ENCODE measurements at regions not wholly inside any gene's neighbourhood (a gene's known extent, or its start where the extent isn't known, plus 50 kb on each side); places are given as distances from the start of the nearest gene placed in this dataset.

DNA sequence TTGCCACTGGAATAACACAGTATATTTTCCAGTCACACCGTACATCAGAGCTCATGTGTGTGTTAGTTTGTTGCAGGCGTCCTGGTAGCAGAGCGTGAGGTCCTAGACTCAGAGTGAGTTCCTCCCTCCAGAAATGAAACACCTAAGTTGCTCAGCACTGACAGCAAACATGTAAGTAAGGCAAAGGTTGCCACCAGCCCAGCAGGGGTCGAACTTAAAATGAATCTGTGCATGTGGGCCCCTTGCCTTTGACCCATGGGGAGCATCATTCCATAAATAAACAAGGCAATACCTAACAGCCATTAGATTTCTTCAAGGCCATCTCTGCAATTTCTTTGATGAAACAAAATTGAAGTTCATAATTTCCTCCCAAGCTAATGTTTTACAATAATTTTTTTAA lies 125.3 kb upstream of the ERG start:
- H3K9me2 ChIP-seq (replicated peaks; ENCODE audit: insufficient read depth, low read length) = no peaks in the 10 kb centered on the region
- no peaks in the 10 kb centered on the region for H4K20me1 ChIP-seq (ENCODE audit: low read depth, low read length)
- no peak overlapping the region for H2AFZ ChIP-seq (ENCODE audit: low read depth, low read length, severe bottlenecking)
- TF ChIP-seq CTCF (IDR thresholded peaks at IDR 0.05; ENCODE audit: insufficient read depth, low read length, poor library complexity, severe bottlenecking) (no peak), EZH2phosphoT487 (conservative IDR thresholded peaks at IDR 0.05; ENCODE audit: low read length) (no peak)
- H3K4me3 ChIP-seq (ENCODE audit: insufficient read depth, low read length, poor library complexity, severe bottlenecking) = no peak overlapping the region
- H3K36me3 ChIP-seq (ENCODE audit: low read length) = no peaks in the 10 kb centered on the region
- H3K9me3 ChIP-seq (ENCODE audit: insufficient read depth, low read length) = no peaks in the 10 kb centered on the region
- H3K27ac ChIP-seq (ENCODE audit: low read depth, low read length) = no peak overlapping the region
- no peak overlapping the region for H3K4me2 ChIP-seq (ENCODE audit: low read depth, low read length, poor library complexity, severe bottlenecking)
- H3K9ac ChIP-seq (ENCODE audit: low read length) = no peak overlapping the region
- H3K27me3 ChIP-seq (ENCODE audit: low read length) = no peaks in the 10 kb centered on the region
- no peaks in the 10 kb centered on the region for H3F3A ChIP-seq (ENCODE audit: insufficient read depth)
- no peaks in the 10 kb centered on the region for H3K79me2 ChIP-seq (ENCODE audit: insufficient read depth, low read length)

DNA sequence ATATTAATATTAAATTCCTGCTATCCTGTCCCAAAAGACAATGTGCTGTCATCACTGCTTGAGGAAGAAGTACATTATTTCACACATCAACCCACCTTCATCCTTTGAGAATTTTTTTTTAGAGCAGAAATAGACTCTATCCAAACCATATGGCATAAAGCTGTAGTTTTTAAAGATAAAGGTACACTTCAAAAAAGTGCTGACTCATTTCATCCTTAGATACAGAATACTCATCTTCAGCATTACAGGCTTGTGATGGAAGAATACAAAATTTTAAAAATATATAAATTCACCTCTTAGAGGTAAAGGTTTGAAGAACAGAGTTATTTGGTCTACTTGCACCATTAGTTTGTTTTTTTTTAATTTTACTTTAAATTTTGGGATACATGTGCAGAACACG lies 126.7 kb upstream of the ERG start:
- Histone ChIP-seq H3K4me2 (ENCODE audit: low read depth, low read length, poor library complexity, severe bottlenecking) (no peak overlapping the region), H2AFZ (ENCODE audit: low read depth, low read length, severe bottlenecking) (no peak overlapping the region), H3K9me3 (ENCODE audit: insufficient read depth, low read length) (no peaks in the 10 kb centered on the region), H3K9me2 (replicated peaks; ENCODE audit: insufficient read depth, low read length) (no peaks in the 10 kb centered on the region), H3K27ac (ENCODE audit: low read depth, low read length) (no peak overlapping the region), H3K9ac (ENCODE audit: low read length) (no peak overlapping the region), H3K36me3 (ENCODE audit: low read length) (no peaks in the 10 kb centered on the region), H3K27me3 (ENCODE audit: low read length) (no peaks in the 10 kb centered on the region), H3F3A (ENCODE audit: insufficient read depth) (no peaks in the 10 kb centered on the region), H4K20me1 (ENCODE audit: low read depth, low read length) (no peaks in the 10 kb centered on the region), H3K79me2 (ENCODE audit: insufficient read depth, low read length) (no peaks in the 10 kb centered on the region), H3K4me3 (ENCODE audit: insufficient read depth, low read length, poor library complexity, severe bottlenecking) (no peak overlapping the region)
- TF ChIP-seq EZH2phosphoT487 (conservative IDR thresholded peaks at IDR 0.05; ENCODE audit: low read length) (no peak), CTCF (IDR thresholded peaks at IDR 0.05; ENCODE audit: insufficient read depth, low read length, poor library complexity, severe bottlenecking) (no peak)

- Histone ChIP-seq H3F3A (ENCODE audit: insufficient read depth) (no peaks in the 10 kb centered on the region), H4K20me1 (ENCODE audit: low read depth, low read length) (no peaks in the 10 kb centered on the region), H3K27me3 (ENCODE audit: low read length) (no peaks in the 10 kb centered on the region), H3K9me2 (replicated peaks; ENCODE audit: insufficient read depth, low read length) (no peaks in the 10 kb centered on the region), H3K4me2 (ENCODE audit: low read depth, low read length, poor library complexity, severe bottlenecking) (no peak overlapping the region), H3K4me3 (ENCODE audit: insufficient read depth, low read length, poor library complexity, severe bottlenecking) (no peak overlapping the region), H3K27ac (ENCODE audit: low read depth, low read length) (no peak overlapping the region), H3K36me3 (ENCODE audit: low read length) (no peaks in the 10 kb centered on the region), H2AFZ (ENCODE audit: low read depth, low read length, severe bottlenecking) (no peak overlapping the region), H3K79me2 (ENCODE audit: insufficient read depth, low read length) (no peaks in the 10 kb centered on the region), H3K9ac (ENCODE audit: low read length) (no peak overlapping the region), H3K9me3 (ENCODE audit: insufficient read depth, low read length) (no peaks in the 10 kb centered on the region)
- no peak for TF ChIP-seq EZH2phosphoT487 (conservative IDR thresholded peaks at IDR 0.05; ENCODE audit: low read length)
- TF ChIP-seq CTCF (IDR thresholded peaks at IDR 0.05; ENCODE audit: insufficient read depth, low read length, poor library complexity, severe bottlenecking) = no peak
Observed at GRCh38 chr21:38626306-38626705, 128.0 kb upstream of the ERG start.

GRCh38 chr21:38628349-38628748 lies 130.1 kb upstream of the ERG start:
- no peaks in the 10 kb centered on the region for H3K79me2 ChIP-seq (ENCODE audit: insufficient read depth, low read length)
- no peak overlapping the region for H3K4me2 ChIP-seq (ENCODE audit: low read depth, low read length, poor library complexity, severe bottlenecking)
- H3K9me3 ChIP-seq (ENCODE audit: insufficient read depth, low read length) = no peaks in the 10 kb centered on the region
- H2AFZ ChIP-seq (ENCODE audit: low read depth, low read length, severe bottlenecking) = no peak overlapping the region
- H3K27me3 ChIP-seq (ENCODE audit: low read length) = no peaks in the 10 kb centered on the region
- no peaks in the 10 kb centered on the region for H3K36me3 ChIP-seq (ENCODE audit: low read length)
- TF ChIP-seq EZH2phosphoT487 (conservative IDR thresholded peaks at IDR 0.05; ENCODE audit: low read length) (no peak), CTCF (IDR thresholded peaks at IDR 0.05; ENCODE audit: insufficient read depth, low read length, poor library complexity, severe bottlenecking) (no peak)
- no peak overlapping the region for H3K9ac ChIP-seq (ENCODE audit: low read length)
- H3K9me2 ChIP-seq (replicated peaks; ENCODE audit: insufficient read depth, low read length) = no peaks in the 10 kb centered on the region
- H3K4me3 ChIP-seq (ENCODE audit: insufficient read depth, low read length, poor library complexity, severe bottlenecking) = no peak overlapping the region
- no peaks in the 10 kb centered on the region for H4K20me1 ChIP-seq (ENCODE audit: low read depth, low read length)
- no peaks in the 10 kb centered on the region for H3F3A ChIP-seq (ENCODE audit: insufficient read depth)
- H3K27ac ChIP-seq (ENCODE audit: low read depth, low read length) = no peak overlapping the region

All from SU-DHL-6 (cell line).